DMS 273 (cell line): ENCODE measurements at regions not wholly inside any gene's neighbourhood (a gene's known extent, or its start where the extent isn't known, plus 50 kb on each side); places are given as distances from the start of the nearest gene placed in this dataset.

Experiments used
- DNase-seq: peaks from one replicate; lab custom pipeline; 2025; ENCODE audit not compliant: unreplicated experiment; lab: John Stamatoyannopoulos, UW

DNA sequence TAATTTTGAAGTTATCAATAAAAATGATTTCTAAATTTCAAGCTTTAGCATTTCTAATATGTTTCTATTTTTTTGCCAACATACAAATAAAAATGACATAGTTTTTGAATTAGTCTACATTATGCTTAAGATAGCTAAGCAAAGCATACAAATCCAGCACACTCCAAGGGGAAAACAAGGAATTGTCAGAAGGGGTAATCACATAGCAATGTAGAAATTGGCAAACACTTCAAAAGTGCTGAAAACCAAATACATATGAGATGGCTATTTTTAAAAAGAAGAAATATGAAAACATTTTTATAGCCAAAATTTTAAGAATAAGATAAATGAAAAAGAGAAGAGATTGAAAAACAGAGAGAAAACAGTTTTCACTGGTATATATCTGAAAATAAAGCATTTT, 308.0 kb downstream of the SLC6A15 start:
- no peak for DNase-seq

DNA sequence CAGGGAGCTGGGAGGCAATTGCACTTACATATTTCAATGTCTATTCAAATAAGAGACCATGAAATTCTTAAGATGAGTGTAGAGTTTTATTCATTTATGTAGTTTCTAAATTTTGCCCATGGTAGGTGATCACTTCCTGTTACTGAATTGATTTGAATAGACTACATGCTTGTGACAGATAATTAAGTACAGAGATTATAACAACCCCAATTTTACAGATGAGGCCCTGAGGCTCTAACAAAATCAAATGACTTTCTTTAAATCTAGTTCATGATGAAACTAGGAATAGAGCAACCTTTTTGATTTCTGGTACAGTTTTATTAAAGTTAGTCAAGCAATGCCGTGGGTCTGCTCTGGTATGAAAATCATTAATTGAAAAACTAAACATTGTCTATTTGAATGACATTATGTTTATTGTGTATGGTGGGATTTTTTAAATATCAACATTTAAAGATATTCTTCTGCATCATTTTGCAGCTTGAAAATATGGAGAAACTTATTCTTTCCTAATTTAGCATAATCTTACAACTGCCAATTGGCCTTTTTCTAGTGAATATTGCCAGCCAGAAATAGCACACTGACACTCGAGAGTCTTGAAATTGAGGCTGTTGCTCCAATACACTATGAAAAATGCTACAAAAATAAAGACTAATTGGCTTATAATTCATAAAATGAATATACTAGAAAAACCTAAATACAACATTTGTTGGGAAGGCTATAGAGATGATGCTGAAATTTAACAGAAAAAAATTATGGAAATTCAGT, 308.9 kb downstream of the SLC6A15 start:
- no peak for DNase-seq

DNA sequence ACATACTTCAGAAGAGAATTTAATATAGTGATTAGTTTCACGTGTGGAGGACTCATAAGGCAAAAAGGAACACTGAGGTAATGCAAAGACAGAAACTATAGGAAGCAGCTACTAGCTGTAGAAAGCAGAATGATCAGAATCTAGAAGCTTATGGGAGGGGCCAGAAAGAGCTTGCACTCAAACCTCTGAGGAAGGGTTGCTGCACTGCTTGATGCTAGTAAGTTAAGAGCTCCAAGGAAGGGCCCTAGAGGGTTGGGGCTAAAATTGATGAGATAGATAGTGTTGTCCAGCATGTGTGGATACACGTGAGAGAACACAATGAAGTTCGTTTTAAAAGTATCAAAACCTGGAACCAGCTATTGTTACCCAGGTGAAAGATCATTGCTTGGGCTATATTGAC, 311.1 kb downstream of the SLC6A15 start:
- DNase-seq: no peak

DNA sequence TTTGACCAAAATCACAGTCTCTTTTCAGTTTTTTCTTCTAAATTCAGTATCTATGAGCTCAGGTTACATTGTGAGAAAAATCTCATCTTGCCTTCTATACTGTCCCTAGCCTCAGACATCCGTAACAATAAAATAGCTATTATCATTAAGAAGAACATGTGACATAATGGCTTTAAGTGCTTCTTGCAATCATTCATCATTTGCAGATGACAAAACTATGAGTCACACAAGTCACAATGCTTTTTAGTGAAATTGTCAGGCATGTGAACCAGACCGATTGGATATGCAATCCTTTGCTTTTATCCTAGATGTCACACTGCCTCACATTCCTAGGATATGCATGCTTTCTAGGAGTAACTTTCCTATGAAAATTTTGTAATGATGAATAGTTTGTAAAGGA, 313.1 kb downstream of the SLC6A15 start:
- no peak for DNase-seq

DNA sequence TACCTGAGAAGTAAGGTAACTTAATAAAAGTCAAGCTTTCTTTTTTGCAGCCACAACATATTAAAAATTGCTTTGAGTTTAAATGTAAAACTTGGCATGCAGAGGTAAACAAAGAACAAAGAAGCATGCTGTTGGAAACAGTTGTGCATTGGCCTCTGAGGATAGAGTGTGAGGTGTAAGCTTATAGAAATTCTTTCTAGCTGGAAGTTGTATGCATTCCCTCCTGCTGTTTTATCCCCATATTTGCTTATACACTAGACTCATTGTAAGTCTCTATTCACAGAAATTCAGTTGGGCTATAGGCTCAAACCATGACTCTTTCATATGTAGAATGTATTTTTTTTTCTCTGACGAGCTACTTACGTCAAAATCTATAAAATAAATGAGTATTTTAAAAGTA, 316.3 kb downstream of the SLC6A15 start:
- no peak for DNase-seq

DNA sequence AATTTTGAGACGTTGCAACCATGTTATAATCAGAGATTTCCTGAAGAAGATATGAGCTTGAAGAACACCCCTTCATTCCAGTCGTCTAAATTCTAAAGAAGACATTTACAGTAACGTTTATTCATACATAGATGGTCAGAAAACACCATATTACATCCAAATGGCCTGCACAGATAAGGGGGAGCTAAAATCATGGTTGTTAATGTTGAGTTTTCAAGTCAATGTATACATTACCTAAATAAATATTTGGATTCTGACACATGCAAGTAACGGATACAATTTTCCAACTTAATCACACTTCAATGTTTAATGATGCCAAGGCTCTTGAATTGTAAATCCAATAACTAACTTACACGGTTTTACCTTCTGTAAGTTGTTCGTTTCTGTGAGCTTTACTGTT, 318.4 kb downstream of the SLC6A15 start:
- no peak for DNase-seq

DNA sequence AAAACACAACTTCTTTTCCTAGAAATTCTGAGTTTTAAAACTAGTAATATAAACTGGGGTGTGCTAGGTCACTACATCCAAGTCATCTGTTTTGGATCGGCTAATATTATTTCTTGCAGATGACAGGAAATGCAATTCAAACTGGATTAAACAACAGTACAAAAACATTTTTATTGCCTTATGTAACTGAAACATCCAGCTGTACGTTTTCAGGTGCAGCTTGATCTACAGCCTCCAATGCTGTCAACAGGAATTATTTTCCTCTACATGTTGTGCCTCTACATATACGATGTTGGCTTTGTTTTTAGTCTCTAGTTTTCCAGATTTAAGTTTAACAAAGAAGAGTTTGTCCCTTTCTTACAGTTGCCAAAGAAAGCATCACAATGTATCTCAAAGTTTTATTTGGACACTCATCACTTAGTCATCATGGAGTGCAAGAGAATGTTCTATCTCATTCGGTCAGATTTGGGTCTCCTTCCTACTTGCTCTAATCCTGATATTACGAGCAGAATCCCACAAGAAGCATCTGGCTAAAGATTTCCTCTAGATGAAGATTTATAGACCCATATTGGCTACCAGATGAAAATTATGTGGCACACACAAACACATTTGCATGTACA, 326.7 kb downstream of the SLC6A15 start:
- no peak for DNase-seq

DNA sequence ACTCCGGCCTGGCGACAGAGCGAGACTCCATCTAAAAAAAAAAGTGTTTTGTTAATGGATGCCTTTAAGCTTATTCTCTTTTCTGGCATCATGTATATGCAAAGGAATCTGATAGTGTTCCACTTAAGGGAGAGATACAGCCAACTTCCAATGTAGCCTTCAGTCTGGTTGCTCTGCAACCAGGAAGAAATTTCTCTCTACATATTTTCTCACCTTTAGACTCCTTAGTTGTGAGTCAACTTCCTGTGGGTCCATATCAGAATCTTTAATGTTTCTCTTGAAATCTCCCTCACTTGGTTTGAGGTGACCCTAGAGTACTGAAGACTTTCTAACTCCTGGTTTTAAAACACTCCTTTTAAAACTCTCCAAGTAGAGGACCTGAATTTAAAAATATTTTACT, 340.4 kb downstream of the SLC6A15 start:
- DNase-seq: no peak

DNA sequence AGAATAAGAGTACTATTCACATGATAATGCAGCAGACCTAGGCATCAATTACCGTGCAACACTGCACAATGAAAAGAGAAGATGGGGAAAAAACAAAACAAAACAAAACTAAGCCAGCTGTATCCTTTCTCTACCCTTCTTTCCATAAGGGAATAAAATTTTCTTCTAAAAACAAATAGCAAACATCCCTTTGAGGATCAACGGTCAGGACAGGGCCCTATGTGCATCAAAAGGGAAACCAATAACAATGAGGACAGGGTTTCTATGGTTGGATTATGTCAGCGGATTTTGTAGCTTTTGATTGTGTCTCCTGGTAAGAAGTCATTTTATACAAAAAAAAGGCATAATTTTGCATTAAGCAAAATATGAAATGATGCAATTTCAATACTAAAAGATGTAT, 350.3 kb downstream of the SLC6A15 start:
- no peak for DNase-seq

DNA sequence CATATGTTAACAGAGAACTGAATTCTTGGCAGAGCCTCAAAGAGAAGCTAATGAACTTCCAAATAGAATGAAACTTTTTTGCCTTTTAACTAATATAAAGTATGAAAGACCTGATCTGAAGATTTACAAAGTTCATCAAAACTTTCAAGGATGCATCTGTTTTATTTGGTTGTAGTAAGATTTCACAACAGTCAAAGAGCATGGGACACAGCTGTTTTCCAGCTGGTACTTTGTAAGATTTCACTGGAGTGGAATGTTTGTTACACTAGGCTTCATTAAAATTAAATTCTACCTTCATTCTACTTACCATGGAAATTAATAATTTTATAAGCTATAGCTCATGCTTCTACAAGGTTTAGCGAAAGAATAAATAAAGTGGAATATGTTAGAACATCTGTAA, 351.2 kb downstream of the SLC6A15 start:
- no peak for DNase-seq

DNA sequence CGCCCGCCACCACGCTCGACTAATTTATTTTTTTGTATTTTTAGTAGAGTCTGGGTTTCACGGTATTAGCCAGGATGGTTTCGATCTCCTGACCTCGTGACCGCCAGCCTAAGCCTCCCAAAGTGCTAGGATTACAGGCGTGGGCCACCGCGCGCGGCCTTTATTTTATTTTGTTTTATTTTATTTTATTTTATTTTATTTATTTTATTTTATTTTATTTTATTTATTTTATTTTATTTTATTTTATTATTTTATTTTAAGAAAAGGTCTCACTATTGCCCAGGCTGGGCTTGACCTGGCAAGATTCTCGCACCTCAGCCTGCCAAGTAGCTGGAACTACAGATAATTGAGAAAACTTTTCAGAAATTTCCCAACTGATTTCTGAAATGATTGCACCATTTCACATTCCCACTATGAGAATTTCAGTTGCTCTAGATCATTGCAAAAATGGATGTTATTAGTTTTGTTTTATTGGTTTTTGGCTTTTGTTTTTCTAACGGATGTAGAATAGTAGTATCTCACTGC, 358.3 kb downstream of the SLC6A15 start:
- no peak for DNase-seq

DNA sequence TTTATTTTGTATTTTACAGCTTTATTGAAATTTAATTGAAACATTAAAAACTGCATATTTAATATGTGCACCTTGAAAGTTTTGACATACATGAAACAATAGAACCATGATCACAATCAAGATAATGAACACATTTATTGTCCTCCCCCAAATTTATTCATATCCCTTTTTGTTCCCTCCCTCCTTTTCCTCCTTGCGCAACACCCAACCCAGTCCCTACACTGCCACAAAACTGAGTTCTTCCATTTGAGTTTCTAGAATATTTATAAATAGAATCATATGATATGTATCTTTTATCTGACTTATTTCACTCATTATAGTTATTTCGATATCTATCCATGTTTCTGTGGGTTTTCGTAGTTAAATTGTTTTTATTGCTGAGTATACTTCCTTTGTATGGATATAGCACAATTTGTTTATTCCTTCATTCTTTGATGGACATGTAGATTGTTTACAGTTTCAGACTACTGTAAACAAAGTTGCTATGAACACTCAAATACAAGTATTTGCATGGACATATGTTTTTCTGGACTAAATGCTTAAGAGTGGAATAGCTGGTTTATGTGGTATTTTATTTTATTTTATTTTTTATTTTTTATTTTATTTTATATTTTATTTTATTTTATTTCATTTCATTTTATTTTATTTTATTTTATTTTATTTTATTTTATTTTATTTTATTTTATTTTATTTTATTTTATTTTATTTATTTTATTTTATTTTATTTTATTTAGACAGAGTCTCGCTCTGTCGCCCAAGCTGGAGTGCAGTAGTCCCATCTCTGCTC, 359.1 kb downstream of the SLC6A15 start:
- no peak for DNase-seq

DNA sequence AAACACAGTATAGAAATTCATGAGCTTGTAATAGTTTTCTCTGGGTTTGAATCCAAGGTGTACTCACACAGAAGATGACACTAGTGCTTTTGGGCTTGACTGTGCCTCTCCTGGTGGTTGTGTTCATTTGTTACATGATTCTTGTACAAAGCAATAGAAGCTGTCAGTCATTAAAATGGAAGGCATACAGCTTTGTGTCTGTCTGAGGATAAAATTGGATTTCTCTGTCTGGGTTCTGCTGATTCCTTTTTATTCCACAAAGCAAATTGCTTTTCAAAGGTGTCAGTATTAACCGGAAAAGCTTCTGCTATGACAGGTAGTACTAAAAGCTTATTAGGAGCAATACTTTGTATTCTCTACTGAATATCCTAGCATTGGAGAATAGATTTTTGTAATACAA, 361.2 kb downstream of the SLC6A15 start:
- DNase-seq: no peak

DNA sequence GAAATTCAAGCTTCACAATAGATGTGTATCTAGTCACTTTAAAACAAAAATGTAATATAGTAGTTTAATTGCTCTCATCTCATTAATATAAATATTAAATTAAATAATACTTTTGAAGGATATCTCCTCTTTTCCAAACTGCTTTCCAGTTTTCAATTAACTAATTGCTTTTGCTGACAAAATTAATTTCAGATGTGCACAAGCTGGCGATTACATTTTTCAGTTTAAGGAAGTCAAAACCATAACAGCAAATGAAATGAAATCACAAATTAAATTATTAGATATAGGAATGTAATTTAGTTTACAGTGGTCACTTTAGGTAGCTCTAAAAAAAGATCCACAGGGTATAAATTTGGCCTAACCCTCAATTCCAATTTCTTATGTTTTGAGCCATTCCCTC, 362.1 kb downstream of the SLC6A15 start:
- DNase-seq: no peak

DNA sequence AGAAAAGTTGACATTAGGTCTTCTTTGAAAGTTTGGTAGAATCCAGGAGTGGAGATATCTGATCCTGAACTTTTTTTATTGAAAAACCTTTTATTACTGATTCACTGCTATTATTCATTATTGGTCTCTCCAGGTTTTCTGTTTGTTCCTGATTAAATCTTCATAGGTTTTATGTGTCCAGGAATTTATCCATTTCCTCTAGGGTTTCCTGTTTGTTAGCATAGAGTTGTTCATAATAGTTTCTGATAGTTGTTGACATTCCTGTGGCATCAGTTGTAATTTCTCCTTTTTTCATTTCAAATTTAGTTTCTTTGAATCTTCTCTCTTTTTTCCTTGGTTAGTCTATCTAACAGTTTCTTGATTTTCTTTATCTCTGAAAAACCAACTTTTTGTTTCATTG, 370.3 kb downstream of the SLC6A15 start:
- no peak for DNase-seq

DNA sequence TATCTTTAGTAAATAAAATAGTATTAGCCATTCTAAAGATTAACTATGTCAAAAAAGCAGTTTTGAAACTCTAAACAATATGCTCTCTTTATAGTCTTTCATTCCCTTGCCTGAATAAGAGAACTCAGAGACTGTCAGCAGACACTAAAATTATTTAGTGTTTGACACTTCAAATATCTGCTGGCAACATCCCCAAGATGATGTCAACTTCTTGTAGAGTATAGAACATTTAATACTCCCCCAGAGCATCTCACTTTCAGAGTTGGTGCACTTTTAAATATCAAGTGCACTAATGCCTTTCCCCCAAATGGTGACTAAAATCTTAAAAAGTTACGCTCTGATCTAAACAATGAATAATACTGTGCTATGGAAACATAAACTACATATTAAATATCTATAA, 374.9 kb downstream of the SLC6A15 start:
- no peak for DNase-seq

DNA sequence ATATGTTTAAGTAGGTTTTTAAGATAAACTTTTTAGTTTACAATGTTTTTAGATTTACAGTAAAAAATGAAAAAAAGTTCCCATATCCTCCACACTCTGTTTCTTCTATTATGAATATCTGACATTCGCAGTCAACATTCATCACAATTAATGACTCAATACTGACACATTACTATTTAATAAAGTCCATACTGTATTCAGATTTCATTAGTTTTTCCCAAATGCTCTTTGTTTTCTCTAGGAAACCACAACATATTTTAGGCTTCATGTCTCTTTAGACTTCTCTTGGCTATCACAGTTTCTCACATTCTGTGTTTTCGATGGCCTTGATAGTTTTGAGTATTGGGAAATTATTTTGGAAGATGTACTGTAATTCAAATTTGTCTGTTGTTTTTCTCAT, 399.8 kb downstream of the SLC6A15 start:
- DNase-seq: no peak

DNA sequence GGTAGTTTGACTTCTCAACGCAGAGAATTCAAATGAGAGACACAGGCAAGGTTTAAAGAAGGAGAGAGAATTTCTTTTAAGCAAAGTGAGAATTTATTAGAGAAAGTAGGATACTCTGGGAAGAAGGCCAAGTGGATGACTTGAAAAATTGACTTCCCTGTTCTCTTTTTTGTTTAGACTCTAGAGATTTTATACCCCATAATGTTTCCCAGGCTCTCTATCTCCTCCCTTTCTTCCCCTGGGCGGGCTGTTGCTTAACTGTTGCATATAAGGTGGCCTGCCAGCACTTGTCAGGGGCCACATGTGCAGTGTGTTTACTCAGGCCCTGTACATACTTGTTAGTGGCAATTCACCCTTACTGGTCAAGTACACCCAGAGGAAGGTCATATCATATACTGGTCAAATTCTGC, 403.7 kb downstream of the SLC6A15 start:
- peak; percentile 48 for DNase-seq

DNA sequence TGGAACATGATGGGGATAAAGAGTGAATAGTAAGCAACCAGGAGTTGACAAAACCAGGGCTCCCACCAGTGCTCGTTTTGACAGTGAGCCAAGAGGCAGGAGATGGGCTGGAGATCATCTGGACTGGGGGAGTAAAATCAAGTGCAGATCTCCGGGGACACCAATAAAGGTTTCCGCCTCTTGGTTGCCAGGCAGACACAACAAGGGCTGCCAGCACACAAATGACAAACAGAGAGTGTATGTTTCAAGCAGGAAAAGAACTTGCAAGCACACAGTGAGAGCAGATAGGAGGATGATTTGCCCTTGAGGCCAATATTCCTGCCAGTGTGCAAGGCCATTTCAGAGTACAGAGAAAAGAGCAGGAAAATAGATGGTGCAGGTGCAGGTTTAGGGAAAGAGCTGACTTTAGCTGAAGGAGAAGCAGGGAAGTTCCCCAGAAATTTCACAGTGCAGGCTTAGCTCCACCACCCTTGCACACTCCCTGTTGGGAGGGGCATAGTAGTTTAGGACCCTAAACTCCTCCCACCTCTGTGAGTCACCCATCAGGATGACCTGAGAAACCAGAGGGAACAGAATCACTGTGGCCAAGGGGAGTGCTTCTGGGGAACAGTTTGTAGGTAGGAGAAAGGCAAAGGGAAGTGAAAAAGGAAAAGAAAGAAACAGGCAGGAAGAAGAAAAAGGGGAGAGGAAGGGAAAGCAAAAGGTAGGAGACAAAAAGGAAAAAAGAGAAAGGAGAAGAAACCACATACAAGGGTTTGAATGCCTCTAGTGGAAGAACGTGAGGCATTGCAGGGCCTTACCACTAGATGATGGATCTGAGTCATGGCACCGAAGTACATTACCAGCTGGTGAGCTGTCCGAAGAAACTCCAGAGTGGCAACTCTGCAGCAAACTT, 404.4 kb downstream of the SLC6A15 start:
- peak; percentile 78 for DNase-seq

DNA sequence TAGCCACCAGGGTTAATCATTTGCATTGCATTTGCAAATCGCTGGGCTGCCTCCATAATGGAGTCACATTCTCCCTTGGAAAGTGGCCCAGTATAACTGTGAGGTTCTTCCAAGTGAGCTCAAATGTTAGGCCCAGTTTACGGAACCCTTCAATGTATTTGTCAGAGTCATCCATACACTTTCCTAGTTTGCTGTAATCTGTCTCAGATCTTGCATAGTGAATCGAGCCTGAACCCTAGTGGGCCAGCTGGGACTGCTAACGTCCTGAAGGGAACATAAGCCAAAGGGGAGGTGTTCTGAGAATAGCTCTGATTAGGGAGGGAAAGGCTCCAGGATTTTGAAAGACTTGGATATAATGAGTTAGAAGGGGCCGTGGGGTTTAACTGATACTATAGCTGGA, 406.3 kb downstream of the SLC6A15 start:
- peak; percentile 1 for DNase-seq
